ENCODE measurements at regions not wholly inside any gene's neighbourhood (a gene's known extent, or its start where the extent isn't known, plus 50 kb on each side); places are given as distances from the start of the nearest gene placed in this dataset.
"Not testable (repeated sequence)": the region's sequence is repeated elsewhere in the genome, so short reads cannot be mapped to it uniquely, and the experiment has no call there.

DNA sequence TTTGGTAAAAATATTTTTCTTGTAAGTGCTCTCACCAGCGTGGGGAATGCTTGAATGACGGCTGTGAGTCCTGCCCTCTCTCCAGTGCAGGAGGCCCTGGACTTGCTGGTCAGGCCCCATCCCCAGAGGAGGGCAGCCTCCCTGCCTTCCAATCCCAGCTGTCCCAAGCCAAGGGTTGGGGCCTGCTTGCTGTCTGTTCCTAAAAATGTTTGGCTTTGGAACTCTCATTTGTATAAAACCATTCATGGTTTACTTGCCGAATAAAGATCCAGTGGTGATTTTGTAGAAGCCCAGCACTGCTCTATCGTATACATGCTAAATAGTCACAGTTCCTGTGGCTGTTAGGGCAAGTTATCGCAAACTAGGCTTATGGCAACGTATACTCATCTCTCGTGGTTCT lies 121.7 kb downstream of the GLRX3 start:
- intact Hi-C loops (cut with DNase I): no loop called here
- DNase-seq (ENCODE audit: low spot score): no peak

DNA sequence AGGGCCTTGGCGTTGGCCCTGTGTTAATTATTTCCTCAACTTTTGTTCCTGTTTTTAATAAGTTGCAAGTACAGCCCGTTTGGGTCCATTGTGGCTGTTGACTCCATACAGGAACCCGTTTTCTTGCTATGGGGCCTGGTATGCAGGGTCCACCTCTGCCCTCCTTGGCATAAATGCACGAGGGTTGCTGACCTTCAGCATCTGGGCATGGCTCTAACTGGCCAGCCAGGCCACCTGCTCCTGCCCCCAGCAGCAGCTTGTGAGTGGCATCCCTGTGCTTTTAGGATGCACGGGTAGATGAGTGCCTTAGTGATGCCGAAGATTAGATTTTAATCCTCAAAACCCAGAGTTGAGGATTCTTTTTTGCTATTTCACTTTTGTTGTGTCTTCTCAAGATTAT lies 123.2 kb downstream of the GLRX3 start:
- no peak for DNase-seq (ENCODE audit: low spot score)
- intact Hi-C loops (cut with DNase I): no loop called here

- intact Hi-C loops (cut with DNase I): no loop called here
- DNase-seq (ENCODE audit: low spot score): no peak
Measured at GRCh38 chr10:130261306-130261705, 125.1 kb downstream of the GLRX3 start.

- no peak for DNase-seq (ENCODE audit: low spot score)
- intact Hi-C loops (cut with DNase I): no loop called here
Measured at GRCh38 chr10:130261766-130262165, 125.6 kb downstream of the GLRX3 start.

GRCh38 chr10:130263289-130263688 lies 127.1 kb downstream of the GLRX3 start:
- DNase-seq (ENCODE audit: low spot score): no peak
- intact Hi-C loops (cut with DNase I): no loop called here

GRCh38 chr10:130265542-130265941 lies 129.4 kb downstream of the GLRX3 start:
- DNase-seq (ENCODE audit: low spot score): no peak
- intact Hi-C loops (cut with DNase I): no loop called here

DNA sequence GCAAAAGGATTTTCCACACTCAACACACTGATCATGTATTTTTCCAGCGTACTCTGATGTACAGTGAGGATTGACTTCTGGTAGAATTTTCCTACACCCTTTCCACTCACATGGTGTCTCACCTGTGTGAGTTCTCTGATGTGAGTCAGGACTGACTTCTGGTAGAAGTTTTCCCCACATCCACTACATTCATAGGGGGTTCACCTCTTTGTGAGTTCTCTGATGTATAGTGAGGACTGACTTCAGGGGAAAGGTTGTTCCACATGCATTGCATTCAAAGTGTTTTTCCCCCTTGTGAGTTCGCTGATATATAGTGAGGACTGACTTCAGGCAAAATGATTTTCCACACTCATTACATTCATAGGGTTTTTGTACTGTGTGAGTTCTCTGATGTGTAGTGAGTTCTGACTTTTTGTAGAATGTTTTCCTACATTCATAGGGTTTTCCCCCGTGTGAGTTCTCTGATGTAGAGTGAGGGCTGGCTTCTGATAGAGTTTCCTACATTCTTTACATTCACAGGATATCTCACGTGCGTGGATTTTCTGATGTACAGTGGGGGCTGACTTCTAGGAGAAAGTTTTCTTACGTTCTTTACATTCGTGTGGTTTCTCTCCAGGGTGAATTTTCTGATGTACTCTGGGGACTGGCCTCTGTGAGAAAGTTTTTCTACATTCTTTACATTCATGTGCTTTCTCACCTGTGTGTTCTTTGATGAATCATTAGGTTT lies 146.5 kb downstream of the GLRX3 start:
- intact Hi-C loops (cut with DNase I): no loop called here
- DNase-seq (ENCODE audit: low spot score): no peak

GRCh38 chr10:130283219-130283545 lies 147.0 kb downstream of the GLRX3 start:
- no peak for DNase-seq (ENCODE audit: low spot score)
- intact Hi-C loops (cut with DNase I): no loop called here

- intact Hi-C loops (cut with DNase I); DNase-seq (ENCODE audit: low spot score): not testable (repeated sequence)
Measured at GRCh38 chr10:130295761-130296160, 159.6 kb downstream of the GLRX3 start.

GRCh38 chr10:130300608-130301020 lies 164.4 kb downstream of the GLRX3 start:
- intact Hi-C loops (cut with DNase I): no loop called here

GRCh38 chr10:130301021-130301892 lies 165.1 kb downstream of the GLRX3 start:
- peak; percentile 78 for DNase-seq (ENCODE audit: low spot score)
- intact Hi-C loops (cut with DNase I): no loop called here

More at GRCh38 chr10:130300608-130301020, 164.4 kb downstream of the GLRX3 start:
- peak; percentile 79 for DNase-seq (ENCODE audit: low spot score)

DNA sequence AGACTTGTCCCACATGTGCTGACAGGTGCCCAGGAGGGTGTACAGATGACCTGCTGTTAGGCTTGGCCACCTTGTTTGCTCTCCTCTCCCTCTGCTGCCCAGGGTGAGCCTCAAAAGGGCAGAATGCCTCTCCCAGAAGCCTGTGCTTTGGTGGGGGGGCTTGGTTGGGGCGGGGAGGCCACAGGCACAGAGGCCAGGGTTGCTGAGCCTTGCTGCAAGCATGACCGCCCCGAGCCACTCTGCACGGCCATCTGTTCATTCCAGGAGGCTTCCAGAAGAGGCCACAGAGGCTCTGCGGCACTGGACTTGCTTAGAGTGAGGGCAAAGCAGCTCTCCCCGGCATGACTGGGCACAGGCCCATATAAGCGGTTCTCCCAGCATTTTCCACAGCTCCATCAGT lies 190.8 kb downstream of the GLRX3 start:
- intact Hi-C loops (cut with DNase I): no loop called here
- DNase-seq (ENCODE audit: low spot score): no peak

- intact Hi-C loops (cut with DNase I): no loop called here
- no peak for DNase-seq (ENCODE audit: low spot score)
Measured at GRCh38 chr10:130329792-130330191, 193.6 kb downstream of the GLRX3 start.

GRCh38 chr10:130333185-130333584 lies 197.0 kb downstream of the GLRX3 start:
- no peak for DNase-seq (ENCODE audit: low spot score)
- intact Hi-C loops (cut with DNase I): no loop called here

GRCh38 chr10:130335336-130335735 lies 199.1 kb downstream of the GLRX3 start:
- intact Hi-C loops (cut with DNase I): no loop called here
- no peak for DNase-seq (ENCODE audit: low spot score)

DNA sequence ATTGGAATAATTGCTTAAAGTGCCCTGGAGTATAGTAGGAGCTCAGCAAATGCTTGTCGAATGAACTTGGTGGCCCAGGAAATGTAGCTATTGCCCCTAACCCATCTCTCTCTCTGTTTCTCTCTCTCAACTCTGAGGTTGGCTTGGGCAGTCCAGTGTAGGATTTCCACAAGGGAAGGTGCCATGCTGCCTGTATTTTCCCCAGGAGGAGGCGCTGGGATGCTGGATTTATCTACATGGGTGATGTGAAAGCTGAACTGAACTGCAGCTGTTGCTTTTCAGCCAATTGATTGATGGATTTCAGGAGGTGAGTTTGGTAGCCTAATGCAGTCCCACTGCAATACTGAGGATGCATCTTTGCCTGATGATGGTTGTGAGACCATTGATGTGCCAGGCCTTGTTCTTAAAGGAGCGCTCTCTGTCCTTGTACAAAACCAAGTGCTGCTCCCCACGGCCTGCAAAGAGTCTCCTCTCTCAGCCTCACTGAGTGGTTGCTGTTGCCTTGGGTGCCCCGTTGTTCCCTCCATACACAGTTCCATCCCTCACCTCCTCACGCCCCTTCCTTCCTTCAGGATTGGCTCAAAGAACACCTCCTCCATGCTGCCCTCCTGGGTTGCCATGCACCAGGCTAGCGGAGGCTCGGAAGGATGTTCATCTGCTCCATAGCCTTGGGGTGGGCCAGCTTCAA lies 200.6 kb downstream of the GLRX3 start:
- DNase-seq (ENCODE audit: low spot score): no peak

DNA sequence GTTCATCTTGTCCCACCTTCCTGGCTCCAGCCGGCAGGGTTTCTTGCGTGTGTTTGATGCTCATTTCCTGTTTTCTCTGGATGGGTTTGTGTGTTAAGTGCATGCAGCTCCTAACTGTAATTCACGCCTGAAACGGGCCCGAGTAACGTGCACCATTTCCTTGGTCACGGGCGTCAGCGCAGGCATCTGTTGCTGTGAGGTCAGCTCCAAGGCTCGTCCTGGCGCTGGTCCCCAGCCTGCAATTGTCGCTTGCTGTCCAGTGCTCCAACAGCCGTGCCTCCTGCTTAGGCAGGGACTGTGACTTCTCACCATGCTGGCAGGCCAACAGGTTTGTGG lies 201.1 kb downstream of the GLRX3 start:
- DNase-seq (ENCODE audit: low spot score): no peak
- intact Hi-C loops (cut with DNase I): no loop called here

More for the DNA sequence above, 200.6 kb downstream of the GLRX3 start:
- intact Hi-C loops (cut with DNase I): no loop called here

- DNase-seq (ENCODE audit: low spot score): no peak
- intact Hi-C loops (cut with DNase I): no loop called here
Measured at GRCh38 chr10:130337696-130338635, 201.8 kb downstream of the GLRX3 start.

DNA sequence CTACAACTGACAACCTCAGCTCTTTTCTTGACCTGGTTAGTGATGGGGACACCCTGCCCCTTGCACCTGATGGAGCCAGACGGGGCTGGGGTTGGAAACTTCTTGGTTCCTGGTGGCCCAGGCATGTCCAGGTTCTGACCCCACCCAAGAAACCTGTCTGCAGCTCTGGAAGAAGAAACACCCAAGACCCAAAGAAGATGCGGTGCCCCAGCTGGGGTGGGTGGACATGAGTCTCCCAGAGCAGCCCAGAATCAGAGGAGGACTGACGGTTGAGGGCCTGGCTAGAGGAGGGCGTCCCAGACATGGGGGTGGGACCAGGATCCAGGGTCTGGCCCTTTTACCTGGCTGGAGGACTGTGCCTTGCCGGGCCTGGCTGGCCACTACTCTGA lies 202.4 kb downstream of the GLRX3 start:
- intact Hi-C loops (cut with DNase I): no loop called here
- no peak for DNase-seq (ENCODE audit: low spot score)

DNA sequence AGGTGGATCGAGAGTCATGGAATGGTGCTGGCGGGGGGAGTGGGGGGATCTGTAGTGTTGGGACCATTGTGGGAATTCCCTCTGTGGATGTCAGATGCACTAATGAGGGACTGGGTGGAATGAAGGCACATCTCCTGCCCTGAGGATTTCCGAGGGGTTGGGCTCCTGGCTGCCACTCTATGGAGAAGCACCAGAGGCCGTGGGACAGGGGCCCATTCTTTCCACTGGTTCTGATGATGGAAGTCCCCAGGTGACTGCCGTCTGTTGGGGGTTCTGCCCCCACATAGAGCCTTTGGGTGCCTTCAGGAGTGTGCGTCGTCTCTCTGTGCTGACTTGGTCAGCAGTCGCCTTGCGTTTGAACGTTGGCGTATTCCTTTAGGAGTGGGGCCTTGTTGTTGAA lies 202.9 kb downstream of the GLRX3 start:
- no peak for DNase-seq (ENCODE audit: low spot score)
- intact Hi-C loops (cut with DNase I): no loop called here
